ENCODE measurements at regions not wholly inside any gene's neighbourhood (a gene's known extent, or its start where the extent isn't known, plus 50 kb on each side); places are given as distances from the start of the nearest gene placed in this dataset.

DNA sequence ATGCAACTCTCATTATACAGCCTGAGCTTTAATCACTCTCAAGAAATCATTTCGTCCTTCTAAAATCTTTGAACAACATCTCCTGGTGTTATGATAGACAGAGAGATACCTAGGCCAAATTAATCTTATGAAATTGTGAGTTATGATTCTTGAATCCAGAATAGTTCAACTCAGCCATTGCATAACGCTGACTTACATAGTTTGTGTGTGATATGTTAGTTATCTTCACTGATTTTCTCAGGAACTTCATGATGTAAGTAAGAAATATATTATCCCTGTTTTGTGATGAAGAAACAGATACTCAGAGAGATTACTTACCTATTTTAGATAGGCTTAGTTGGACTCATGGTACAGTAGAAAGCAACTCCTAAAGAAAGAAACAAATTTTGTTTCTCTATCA, 684.4 kb downstream of the ZEB2 start:
- no peak overlapping the region for H3K27ac ChIP-seq
- no peaks in the 10 kb centered on the region for H3K27me3 ChIP-seq
- no peaks in the 10 kb centered on the region for H3K4me1 ChIP-seq
- TF ChIP-seq POLR2A (IDR thresholded peaks at IDR 0.05) (no peak), EP300 (IDR thresholded peaks at IDR 0.05) (no peak)
- intact Hi-C loops (cut with DNase I; ENCODE audit: low total_unique reads) = no loop called here
- WGBS, 5 donors = 0 to 48% (median 44%) methylated on average over 2 of the region's 2 CpGs
- DNase-seq = no peak
- no peaks in the 10 kb centered on the region for H3K36me3 ChIP-seq
- H3K4me3 ChIP-seq = no peak overlapping the region
- no peaks in the 10 kb centered on the region for H3K9me3 ChIP-seq

DNA sequence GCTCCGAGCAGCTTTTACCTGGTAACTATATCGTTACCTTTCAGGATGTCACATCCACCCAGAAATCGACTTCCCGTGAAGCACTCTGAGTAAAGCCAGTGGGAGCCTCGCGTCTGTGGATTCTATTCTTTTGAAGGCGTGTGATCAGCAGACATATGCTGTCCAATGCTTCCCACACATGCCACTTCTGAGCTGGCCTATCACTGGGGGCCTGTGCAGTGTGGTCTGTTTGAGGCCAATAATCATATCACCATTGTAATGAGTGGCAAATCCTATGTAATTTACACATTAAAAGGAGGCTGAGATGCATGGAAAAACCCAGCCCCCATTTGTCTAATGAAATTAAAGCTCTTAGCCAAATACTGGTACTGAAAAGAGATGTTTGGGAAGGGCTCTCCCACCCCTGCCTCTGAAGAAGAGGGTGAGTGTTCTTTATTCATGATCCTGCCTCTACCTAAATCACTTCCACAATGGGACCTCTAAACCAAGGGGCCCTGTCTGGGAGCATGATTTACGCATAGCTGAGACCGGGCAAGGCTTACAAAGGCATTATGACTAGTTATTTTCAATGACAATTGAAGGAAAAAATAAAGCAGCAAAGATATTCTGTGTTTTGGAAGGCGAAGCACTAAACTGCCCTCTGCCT, 686.8 kb downstream of the ZEB2 start:
- no peaks in the 10 kb centered on the region for H3K27me3 ChIP-seq
- H3K27ac ChIP-seq = no peak overlapping the region
- H3K36me3 ChIP-seq = no peaks in the 10 kb centered on the region
- intact Hi-C loops (cut with DNase I; ENCODE audit: low total_unique reads) = no loop called here
- H3K4me3 ChIP-seq = no peak overlapping the region
- TF ChIP-seq POLR2A (IDR thresholded peaks at IDR 0.05) = no peak
- TF ChIP-seq POLR2AphosphoS5 (IDR thresholded peaks at IDR 0.05) = no peak
- no peak for TF ChIP-seq EP300 (IDR thresholded peaks at IDR 0.05)
- 91 to 96% (median 94%) methylated on average over 10 of the region's 10 CpGs for WGBS, 5 donors
- no peaks in the 10 kb centered on the region for H3K4me1 ChIP-seq
- DNase-seq = no peak
- no peaks in the 10 kb centered on the region for H3K9me3 ChIP-seq

DNA sequence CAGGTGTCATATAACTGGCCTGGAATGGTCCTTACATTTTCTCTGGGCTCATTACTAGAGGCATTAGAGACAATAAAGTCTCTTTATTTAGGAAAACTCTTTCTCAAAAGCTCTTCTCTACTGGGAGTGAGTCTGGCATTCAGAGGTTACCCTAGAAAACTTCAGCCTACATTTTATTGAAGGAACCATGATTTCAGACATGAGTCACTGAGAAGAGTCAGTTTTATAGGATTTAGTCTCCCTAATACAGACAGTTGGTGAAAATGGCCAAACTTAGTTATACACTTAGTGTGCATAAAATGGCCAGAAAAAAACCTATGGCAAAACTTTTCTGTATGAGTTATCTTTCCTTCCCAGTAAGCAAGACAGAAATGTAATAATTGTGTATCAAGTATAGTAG, 689.4 kb downstream of the ZEB2 start:
- Histone ChIP-seq H3K9me3 (no peaks in the 10 kb centered on the region), H3K27ac (no peak overlapping the region), H3K4me3 (no peak overlapping the region), H3K4me1 (no peaks in the 10 kb centered on the region), H3K27me3 (no peaks in the 10 kb centered on the region), H3K36me3 (no peaks in the 10 kb centered on the region)
- intact Hi-C loops (cut with DNase I; ENCODE audit: low total_unique reads) = no loop called here
- no peak for TF ChIP-seq POLR2AphosphoS5 (IDR thresholded peaks at IDR 0.05)
- no peak for DNase-seq

DNA sequence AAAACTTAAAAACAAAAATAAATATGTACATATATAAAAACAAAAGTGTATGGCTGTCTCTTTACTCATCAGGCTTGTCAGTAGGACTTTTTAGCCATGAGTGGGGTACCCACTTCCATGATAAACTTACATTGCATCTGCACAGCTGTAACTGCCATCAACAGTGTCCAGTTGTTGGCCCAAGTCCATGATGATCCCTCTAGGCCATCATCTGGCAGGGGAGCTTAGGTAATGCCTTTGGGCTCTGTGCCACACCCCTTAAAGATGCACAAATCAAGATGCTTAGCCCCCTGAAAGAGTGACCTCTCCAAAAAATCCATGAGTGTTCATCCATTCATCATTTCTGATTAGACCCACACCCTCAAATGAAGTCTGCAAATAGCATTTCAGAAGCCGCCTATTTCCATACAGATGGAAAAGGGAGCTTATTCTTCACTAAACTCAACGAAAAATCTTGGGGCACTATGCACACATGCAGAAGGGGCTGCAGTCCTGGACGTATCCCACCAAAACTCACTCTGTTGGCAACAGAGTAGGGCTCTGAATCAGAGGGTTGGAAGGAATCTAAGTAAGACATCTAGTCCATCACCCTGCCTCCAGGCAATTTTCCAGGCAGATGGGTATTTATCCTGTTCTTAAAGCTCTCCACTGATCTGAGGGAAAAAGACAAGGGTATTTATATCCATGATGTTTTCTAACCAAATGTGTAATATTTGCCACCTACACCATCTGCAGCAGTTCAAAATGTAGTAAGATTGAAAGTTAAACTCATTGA, 691.0 kb downstream of the ZEB2 start:
- Histone ChIP-seq H3K27ac (no peak overlapping the region), H3K9me3 (no peaks in the 10 kb centered on the region), H3K27me3 (no peaks in the 10 kb centered on the region), H3K36me3 (no peaks in the 10 kb centered on the region), H3K4me3 (no peak overlapping the region), H3K4me1 (no peaks in the 10 kb centered on the region)
- intact Hi-C loops (cut with DNase I; ENCODE audit: low total_unique reads) = no loop called here
- TF ChIP-seq EP300 (IDR thresholded peaks at IDR 0.05) (no peak), POLR2AphosphoS5 (IDR thresholded peaks at IDR 0.05) (no peak), POLR2A (IDR thresholded peaks at IDR 0.05) (no peak)
- TF ChIP-seq, protein P1, sequence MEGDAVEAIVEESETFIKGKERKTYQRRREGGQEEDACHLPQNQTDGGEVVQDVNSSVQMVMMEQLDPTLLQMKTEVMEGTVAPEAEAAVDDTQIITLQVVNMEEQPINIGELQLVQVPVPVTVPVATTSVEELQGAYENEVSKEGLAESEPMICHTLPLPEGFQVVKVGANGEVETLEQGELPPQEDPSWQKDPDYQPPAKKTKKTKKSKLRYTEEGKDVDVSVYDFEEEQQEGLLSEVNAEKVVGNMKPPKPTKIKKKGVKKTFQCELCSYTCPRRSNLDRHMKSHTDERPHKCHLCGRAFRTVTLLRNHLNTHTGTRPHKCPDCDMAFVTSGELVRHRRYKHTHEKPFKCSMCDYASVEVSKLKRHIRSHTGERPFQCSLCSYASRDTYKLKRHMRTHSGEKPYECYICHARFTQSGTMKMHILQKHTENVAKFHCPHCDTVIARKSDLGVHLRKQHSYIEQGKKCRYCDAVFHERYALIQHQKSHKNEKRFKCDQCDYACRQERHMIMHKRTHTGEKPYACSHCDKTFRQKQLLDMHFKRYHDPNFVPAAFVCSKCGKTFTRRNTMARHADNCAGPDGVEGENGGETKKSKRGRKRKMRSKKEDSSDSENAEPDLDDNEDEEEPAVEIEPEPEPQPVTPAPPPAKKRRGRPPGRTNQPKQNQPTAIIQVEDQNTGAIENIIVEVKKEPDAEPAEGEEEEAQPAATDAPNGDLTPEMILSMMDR (IDR thresholded peaks at IDR 0.05) = no peak
- no peak for DNase-seq
- 78 to 89% (median 78%) methylated on average over 3 of the region's 3 CpGs for WGBS, 5 donors

DNA sequence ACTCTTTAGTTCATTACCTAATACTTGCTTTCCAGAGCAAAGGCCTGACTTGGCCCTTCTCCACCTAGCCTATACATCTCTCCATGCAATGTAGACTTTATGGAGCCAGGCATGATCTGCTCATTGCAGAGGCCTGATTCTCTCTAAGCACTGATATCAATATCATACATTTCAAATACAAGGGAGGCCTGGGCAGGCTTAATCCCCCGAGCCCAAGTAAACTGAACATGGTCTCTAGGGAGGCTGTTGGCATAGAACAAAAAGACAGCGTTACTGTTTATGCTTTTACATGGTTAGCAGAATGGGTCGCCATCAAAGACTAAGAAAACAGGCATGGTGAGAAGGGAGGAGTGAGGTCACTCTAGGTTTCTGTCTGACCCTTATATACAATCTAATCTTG, 695.1 kb downstream of the ZEB2 start:
- Histone ChIP-seq H3K27me3 (no peaks in the 10 kb centered on the region), H3K27ac (no peak overlapping the region), H3K4me3 (no peak overlapping the region), H3K36me3 (no peaks in the 10 kb centered on the region), H3K4me1 (no peaks in the 10 kb centered on the region), H3K9me3 (no peaks in the 10 kb centered on the region)
- no peak for TF ChIP-seq EP300 (IDR thresholded peaks at IDR 0.05)
- no peak for TF ChIP-seq POLR2A (IDR thresholded peaks at IDR 0.05)
- TF ChIP-seq, protein P1 (IDR thresholded peaks at IDR 0.05) = no peak
- TF ChIP-seq POLR2AphosphoS5 (IDR thresholded peaks at IDR 0.05) = no peak
- intact Hi-C loops (cut with DNase I; ENCODE audit: low total_unique reads) = no loop called here
- DNase-seq = no peak
- WGBS, 5 donors = 59 to 74% (median 64%) methylated on average over 3 of the region's 3 CpGs

DNA sequence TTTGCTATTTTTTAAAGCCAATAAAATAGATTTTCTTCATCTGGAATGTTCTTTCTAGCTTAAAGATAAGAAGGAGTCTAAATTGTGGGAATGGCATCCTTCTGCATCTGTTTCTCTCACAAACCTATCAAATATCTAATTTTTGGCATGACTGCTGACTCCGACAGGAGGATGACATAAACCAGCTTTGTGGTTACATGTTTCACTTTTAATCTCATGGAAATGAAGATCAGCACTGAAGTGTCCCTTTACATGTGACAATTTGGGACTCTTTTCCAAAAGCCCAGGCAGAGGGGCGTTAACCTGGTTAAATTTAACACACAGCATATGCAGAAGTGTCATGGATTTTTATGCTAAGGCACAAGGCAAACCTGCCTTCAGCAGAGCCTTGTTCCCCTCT, 694.7 kb downstream of the ARHGAP15 start:
- no peaks in the 10 kb centered on the region for H3K36me3 ChIP-seq
- H3K9me3 ChIP-seq = no peaks in the 10 kb centered on the region
- H3K27me3 ChIP-seq = no peaks in the 10 kb centered on the region
- no peak overlapping the region for H3K27ac ChIP-seq
- TF ChIP-seq POLR2A (IDR thresholded peaks at IDR 0.05) = no peak
- TF ChIP-seq POLR2AphosphoS5 (IDR thresholded peaks at IDR 0.05) = no peak
- TF ChIP-seq EP300 (IDR thresholded peaks at IDR 0.05) = no peak
- TF ChIP-seq, protein P1 (IDR thresholded peaks at IDR 0.05) = no peak
- intact Hi-C loops (cut with DNase I; ENCODE audit: low total_unique reads) = no loop called here
- no peaks in the 10 kb centered on the region for H3K4me1 ChIP-seq
- H3K4me3 ChIP-seq = no peak overlapping the region
- 66 to 79% (median 68%) methylated on average over 2 of the region's 2 CpGs for WGBS, 5 donors
- DNase-seq = no peak
